ENCODE measurements at regions not wholly inside any gene's neighbourhood (a gene's known extent, or its start where the extent isn't known, plus 50 kb on each side); places are given as distances from the start of the nearest gene placed in this dataset.

DNA sequence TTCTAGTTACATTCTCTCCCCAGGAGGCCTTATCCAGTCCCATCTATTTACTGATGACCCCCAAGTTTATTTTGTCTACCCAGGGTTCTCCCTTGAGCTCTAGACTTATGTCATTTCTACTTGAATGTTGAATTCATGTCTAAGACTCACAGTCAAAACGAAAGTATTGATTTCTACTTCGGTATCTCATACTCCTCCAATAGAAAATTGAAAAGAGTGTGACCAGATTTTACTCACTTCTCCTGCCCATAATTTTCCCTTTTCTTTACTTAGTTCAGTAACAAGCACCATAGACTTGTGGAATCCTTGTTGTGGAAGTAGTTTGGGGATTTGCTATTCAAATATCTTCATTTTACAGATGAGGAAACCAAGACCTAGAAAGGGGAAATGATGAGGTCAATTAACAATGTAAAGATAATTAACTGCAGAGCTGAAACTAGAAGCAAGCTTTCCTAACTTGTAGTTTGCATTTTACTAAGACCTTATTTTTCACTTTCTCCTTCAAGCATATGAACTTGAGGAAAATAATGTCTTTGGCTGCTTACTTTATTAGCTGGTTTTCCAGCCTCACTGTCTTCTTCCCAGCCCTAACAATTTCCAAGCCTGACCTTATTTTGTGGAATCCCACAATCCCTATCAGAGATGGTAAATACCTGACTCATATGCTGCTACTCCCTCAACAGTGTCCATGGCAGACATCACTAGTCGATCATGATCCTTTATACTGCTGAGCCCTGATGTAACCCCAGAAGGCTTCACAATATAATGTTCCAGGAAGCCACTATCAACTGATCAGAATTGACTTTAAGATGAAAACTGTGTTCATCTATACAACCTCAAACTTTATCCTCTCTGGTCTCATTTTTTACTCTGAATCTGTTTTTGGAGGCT lies 123.9 kb upstream of the AGBL1 start:
- in situ Hi-C loops (cut with MboI; ENCODE audit: low sequenced_read_pairs, unreplicated experiment): no loop called here
- DNase-seq (ENCODE audit: low spot score): no peak
- no peak for TF ChIP-seq CTCF (IDR thresholded peaks at IDR 0.05; ENCODE audit: borderline replicate concordance, control extremely low read depth, extremely low read depth, insufficient read depth, missing control alignments)

- no peak for TF ChIP-seq CTCF (IDR thresholded peaks at IDR 0.05; ENCODE audit: borderline replicate concordance, control extremely low read depth, extremely low read depth, insufficient read depth, missing control alignments)
- in situ Hi-C loops (cut with MboI; ENCODE audit: low sequenced_read_pairs, unreplicated experiment): no loop called here
- DNase-seq (ENCODE audit: low spot score): no peak
These were observed 123.0 kb upstream of the AGBL1 start for GRCh38 chr15:85956532-85957275.

DNA sequence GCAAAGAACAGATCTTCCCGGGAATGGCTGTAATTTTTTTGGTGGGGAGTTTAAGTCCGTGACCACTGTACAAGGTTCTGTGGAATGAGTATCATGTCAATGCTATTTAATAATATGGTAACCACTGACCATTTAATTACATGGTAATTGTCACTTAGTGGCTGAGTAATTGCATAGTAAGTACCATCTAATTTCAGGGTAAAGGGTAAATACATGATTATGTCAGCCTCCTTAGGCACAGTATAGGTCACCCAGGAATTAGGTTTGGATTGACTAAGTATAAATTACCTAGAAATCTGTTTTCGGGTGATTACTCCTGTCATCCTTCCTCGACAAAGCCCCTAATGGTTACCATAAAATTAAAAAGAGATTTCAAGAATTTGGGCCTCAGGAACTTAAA lies 120.1 kb upstream of the AGBL1 start:
- in situ Hi-C loops (cut with MboI; ENCODE audit: low sequenced_read_pairs, unreplicated experiment): no loop called here
- no peak for DNase-seq (ENCODE audit: low spot score)
- no peak for TF ChIP-seq CTCF (IDR thresholded peaks at IDR 0.05; ENCODE audit: borderline replicate concordance, control extremely low read depth, extremely low read depth, insufficient read depth, missing control alignments)

GRCh38 chr15:85960381-85960780 lies 119.3 kb upstream of the AGBL1 start:
- DNase-seq (ENCODE audit: low spot score): no peak
- in situ Hi-C loops (cut with MboI; ENCODE audit: low sequenced_read_pairs, unreplicated experiment): no loop called here
- TF ChIP-seq CTCF (IDR thresholded peaks at IDR 0.05; ENCODE audit: borderline replicate concordance, control extremely low read depth, extremely low read depth, insufficient read depth, missing control alignments): no peak

DNA sequence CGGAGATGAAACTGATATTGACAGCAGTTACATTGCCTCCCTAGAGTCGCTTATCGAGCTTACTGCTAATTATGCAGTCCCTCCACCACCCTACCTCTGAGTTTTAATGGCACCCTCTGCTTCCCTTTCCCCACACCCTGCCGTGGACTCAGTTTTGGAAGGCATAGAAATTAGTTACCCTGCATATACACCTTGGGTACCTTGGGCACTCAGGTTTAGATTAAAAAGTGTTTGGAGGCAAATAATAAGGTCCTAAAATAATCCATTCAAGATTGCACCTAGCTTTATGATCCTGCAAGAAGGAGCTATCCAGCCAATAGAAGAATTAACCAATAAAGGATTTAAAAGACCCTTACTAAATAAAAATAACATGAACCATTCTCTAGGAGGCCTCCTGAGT lies 117.8 kb upstream of the AGBL1 start:
- DNase-seq (ENCODE audit: low spot score): no peak
- TF ChIP-seq CTCF (IDR thresholded peaks at IDR 0.05; ENCODE audit: borderline replicate concordance, control extremely low read depth, extremely low read depth, insufficient read depth, missing control alignments): no peak
- in situ Hi-C loops (cut with MboI; ENCODE audit: low sequenced_read_pairs, unreplicated experiment): no loop called here

- in situ Hi-C loops (cut with MboI; ENCODE audit: low sequenced_read_pairs, unreplicated experiment): no loop called here
- no peak for TF ChIP-seq CTCF (IDR thresholded peaks at IDR 0.05; ENCODE audit: borderline replicate concordance, control extremely low read depth, extremely low read depth, insufficient read depth, missing control alignments)
These were observed 116.4 kb upstream of the AGBL1 start for GRCh38 chr15:85963262-85963760.

More at GRCh38 chr15:85963262-85963760, 116.4 kb upstream of the AGBL1 start:
- no peak for DNase-seq (ENCODE audit: low spot score)

Measured in GM13976 (cell line).